ENCODE measurements at regions not wholly inside any gene's neighbourhood (a gene's known extent, or its start where the extent isn't known, plus 50 kb on each side); places are given as distances from the start of the nearest gene placed in this dataset.

DNA sequence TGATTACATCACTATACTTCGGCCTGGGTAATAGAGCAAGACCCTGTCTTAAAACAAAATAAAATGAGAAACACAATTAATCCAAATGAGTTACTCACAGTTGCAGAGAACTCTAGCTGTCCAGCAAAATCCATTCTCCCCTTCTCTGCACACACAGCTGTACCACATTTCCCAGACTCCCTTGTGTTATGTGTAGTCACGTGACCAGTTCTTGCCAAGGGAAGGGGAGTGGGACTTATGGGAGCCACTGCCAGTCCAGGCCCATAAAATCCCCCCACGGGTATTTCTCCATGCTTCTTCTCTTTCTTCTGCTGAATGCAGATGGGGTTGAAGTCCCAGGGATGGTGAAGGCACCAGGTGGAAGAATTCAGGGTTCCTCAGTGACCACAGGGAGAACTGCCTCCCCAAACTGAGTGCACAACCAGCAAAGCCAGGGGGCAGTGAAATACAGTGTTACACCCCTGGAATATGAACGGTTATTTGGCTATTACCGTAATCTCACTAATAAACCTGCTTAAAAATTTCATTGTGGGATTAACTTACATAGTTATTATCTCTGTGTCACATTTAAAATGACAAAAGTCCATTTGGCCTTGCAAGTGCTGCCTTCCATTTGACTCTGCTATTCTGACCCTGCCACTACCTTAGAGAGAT is 85.6 kb upstream of the FMN2 start:
- DNase-seq (ENCODE audit: low read depth in 4 of 4, low spot score in 2 of 4), result no peak

DNA sequence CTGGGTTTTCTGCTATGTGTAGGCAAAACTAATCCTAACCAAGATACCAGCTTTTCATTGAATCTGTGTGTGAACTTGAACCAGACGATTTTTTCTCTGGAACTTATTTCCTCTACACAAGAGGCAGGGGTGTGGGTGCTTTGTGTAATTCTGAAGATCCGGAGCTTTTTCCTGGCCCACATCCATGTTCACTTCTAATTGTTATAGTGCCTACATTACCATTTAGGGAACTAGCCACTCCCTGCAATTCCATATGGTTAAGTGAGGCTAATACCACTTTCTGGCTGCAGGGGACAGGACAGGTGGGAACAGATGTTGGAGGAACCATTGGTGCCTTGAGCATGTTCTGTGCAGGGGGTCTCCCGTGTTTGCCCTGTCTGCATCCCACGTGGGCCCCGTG is 83.4 kb upstream of the FMN2 start:
- no peak for DNase-seq (ENCODE audit: low read depth in 4 of 4, low spot score in 2 of 4)

DNA sequence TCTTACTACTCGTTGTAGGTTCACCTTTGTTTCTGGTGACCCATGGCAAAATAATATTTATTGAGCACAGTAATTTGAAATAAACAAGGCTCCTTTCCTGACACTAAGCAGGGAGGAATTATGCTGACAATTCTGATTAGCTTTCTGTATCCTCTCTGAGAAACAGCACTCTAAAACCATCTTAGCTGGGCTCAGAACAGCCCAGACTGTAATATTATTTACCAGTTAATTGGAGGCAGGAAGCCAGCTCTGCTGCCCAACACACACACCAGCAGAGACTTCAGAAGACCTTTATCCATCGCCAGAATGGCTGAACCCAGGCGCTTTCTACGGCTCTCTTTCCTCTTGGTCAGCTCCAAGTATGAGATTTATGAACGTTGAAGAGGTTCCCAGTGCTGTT is 77.6 kb upstream of the FMN2 start:
- DNase-seq (ENCODE audit: low read depth in 4 of 4, low spot score in 2 of 4), result no peak

DNA sequence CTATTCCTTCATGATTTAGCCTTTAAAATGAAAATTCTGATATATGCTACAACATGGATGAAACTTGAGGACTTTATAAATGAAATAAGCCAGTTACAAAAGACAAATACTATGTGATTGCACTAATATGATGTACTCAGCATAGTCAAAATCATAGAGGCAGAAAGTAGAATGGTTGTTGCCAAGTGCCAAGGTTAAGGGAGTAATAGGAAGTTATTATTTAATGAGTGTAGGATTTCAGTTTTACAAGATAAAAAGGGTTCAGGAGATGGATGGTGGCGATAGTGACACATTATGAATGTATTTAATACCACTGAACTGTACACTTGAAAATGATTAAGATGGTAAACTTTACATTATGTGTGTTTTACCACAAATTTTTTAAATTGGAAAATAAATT is 73.1 kb upstream of the FMN2 start:
- no peak for DNase-seq (ENCODE audit: low read depth in 4 of 4, low spot score in 2 of 4)

DNA sequence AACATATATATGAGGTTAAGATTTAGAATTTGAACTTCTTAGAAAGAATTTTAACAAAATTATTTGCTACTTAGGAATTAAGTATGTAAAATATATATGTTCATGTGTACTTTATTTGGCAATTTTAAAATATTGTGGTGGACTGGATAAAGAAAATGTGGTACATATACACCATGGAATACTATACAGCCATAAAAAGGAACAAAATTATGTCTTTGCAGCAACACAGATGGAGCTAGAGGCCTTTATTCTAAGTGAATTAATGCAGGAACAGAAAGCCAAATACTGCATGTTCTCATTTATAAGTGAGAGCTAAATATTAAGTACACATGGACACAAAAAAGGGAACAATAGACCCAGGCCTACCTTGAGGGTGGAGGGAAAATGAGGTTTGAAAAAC is 72.2 kb upstream of the FMN2 start:
- no peak for DNase-seq (ENCODE audit: low read depth in 4 of 4, low spot score in 2 of 4)

DNA sequence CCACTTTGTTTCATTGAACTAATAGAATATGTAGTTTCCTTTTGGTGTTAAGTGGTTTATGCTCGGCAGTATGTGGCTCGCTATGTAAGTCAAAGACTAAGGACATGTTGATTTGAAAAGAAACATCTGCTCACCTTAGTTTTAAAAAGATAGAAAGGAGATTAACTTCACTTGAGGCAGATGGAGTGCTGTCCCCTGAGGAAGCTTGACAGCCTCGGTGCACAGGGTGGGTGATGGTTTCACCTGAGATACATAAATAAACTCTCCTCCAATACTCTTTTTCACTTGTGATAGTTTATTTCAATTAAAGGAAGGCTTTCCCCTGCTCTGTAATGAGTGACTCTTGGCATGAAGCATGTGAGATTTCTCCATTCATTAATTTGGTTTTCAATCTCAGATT is 70.8 kb upstream of the FMN2 start:
- DNase-seq (ENCODE audit: low read depth in 4 of 4, low spot score in 2 of 4), result no peak

DNA sequence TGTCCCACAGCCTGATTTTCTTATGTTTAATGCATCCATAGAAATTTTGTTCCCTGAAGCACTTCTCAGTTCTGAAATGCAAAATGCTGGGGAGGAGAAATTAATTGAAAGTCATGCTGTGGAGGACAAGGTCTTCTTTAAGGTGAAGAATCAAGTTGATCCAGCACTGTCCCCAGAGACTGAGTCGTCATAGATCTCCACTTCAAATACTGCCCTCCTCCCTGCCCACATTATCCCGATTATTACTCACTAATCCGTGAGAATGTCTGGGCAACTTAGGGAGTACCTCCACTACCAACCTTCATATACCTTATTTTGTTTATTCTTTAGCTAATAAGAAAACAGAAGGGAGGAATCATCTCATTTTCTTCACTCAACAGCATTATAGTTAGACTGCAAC is 70.0 kb upstream of the FMN2 start:
- no peak for DNase-seq (ENCODE audit: low read depth in 4 of 4, low spot score in 2 of 4)

DNA sequence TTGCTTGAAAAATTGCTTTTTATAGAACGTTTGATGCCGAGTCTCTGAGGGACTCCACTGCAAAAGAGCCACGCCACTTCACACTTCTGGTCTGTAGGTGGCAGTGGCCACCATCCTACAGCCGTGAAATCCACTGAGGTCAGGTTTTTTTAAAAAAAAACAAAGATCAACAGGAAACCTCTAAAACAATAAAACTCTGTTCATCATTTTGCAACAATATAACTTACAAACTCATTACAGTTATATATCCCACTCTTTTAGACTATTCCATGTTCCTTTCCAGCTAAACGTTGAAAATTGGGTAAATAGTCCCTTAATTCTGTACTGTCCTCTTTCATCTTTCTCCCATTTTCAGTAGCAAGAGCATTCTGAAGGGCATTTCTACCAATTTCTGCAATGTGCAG is 64.6 kb upstream of the FMN2 start:
- peak; percentile 15 to 21 (median 16) for DNase-seq (ENCODE audit: low read depth in 4 of 4, low spot score in 2 of 4)

DNA sequence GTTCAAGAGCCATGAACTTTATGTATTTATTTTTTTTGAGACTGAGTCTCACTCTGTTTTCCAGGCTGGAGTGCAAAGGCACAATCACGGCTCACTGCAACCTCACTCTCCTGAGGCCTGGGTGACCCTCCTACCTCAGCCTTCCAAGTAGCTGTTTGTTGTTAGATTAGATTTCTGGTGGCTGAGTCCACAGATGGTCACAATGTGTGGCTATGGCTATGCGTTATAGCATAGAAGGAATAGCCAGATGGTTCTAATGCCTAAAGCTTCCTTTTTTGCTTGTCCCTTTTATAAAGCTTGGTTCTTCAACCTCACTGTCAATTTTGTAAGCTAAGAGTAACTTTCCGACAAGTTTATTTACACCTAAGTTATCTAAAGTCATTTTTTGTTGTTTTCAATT is 62.3 kb upstream of the FMN2 start:
- DNase-seq (ENCODE audit: low read depth in 4 of 4, low spot score in 2 of 4), result no peak

DNA sequence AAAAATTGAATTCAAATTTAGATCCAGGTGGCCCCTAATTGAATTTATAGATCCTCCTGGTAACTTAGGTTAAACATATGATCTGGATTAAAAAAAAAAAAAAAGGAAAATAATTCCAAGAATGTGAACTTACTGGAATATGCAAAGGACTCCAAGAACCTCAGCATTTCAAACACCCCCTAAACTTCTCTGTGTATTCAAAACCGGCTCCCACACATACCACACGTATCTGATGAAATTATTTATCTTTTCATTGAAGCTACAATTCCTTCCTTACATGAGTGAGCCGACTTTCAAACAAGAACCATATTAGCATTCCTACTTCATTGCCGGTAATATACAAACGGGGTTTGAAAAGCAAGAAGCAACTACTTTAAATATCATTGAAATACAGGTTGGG is 61.4 kb upstream of the FMN2 start:
- DNase-seq (ENCODE audit: low read depth in 4 of 4, low spot score in 2 of 4), result no peak

DNA sequence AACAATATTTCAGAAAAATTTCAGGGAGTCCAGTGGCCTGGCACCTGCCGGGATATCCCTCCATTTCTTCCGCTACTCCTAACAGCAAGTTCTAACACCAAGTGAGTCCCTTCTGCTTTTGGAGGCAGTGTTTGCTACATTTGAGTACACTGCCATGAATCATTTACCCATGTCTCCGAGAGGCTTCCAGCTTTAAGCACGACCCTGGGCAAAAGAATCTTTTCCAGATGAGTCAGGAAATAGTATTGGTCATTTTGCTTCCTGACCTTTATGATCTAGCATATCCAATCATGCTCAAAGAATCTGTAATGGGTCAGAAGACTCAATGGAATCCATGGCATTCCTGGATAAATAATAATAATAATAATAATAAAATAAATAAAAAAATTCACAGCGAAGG is 60.7 kb upstream of the FMN2 start:
- no peak for DNase-seq (ENCODE audit: low read depth in 4 of 4, low spot score in 2 of 4)

DNA sequence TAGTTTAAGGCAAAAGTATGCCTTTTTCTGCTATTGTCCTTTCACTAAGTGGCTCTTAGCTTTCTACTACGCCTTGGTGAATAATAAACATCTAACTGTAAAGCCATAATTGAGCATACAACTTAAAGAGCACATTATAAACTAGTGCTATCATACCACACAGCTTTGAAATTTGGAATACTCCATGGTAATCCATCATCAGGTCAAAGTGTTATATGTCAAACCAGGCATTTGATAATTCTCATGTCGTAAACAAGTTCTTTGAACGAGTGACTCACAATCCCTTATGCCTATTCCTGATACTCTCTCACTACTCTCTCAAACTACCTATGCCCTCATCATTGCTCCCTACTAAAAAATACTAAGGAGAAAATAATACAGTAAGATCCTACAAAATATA is 60.3 kb upstream of the FMN2 start:
- no peak for DNase-seq (ENCODE audit: low read depth in 4 of 4, low spot score in 2 of 4)

DNA sequence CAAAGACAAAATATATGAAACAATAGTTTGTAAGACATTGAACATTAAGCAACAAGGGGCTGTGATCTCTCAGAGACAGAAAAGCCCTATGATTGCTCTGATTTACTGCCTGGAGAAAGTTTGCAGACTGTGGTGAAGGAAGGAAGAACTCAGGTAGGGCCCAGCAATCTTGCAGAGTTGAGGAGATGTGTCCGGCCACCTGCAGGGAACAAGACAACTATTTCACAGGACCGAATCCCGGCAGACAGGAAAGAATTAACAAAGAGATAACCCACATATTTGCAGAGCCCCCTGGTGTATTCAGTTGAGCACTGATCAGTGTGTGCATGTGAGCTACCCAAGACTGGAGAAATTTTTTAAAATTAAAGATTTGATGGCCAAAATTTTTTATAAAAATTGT is 58.3 kb upstream of the FMN2 start:
- no peak for DNase-seq (ENCODE audit: low read depth in 4 of 4, low spot score in 2 of 4)

DNA sequence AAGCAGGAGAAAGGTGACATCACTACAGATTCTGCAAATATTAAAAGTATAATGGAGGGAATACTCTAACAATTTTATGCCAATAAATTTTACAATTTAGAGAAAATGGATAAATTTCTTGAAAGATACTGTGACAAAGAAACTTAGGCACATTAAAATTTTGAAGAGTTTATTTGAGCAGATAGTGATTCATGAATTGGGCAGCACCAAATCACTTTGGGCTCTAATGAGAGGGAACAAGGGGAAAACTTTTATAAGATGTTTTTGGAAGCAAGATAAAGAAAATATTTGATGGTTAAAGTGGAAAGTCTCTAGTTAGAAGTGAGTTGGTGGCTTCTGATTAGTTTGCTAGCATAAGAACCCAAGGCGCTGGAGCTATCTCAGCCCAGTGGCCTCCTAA is 55.2 kb upstream of the FMN2 start:
- no peak for DNase-seq (ENCODE audit: low read depth in 4 of 4, low spot score in 2 of 4)

All from left renal cortex interstitium (tissue), 4 donors.